Peyer's patch (tissue), 4 donors: ENCODE measurements at regions not wholly inside any gene's neighbourhood (a gene's known extent, or its start where the extent isn't known, plus 50 kb on each side); places are given as distances from the start of the nearest gene placed in this dataset.

Source experiments
- CTCF ChIP-seq, 6 experiments: fragments of 450-650 bp in 4 of 6; fragments of 200-600 bp in 2 of 6; sonication (generic) in 1 of 6; IDR thresholded peaks; one replicate each; pipeline ENCODE4 v1.5.1; 2017 to 2019; ENCODE audit warnings: antibody characterized with exemption in 6 of 6, mild to moderate bottlenecking in 3 of 6, moderate library complexity in 1 of 6
- POLR2A ChIP-seq, 2 donors: fragments of 450-650 bp; IDR thresholded peaks; one replicate each; pipeline ENCODE4 v1.5.1; 2017; ENCODE audit warnings: antibody characterized with exemption in 2 of 2, mild to moderate bottlenecking in 2 of 2, moderate library complexity in 2 of 2

GRCh38 chr17:63196772-63197335 lies 230.8 kb downstream of the TANC2 start:
- TF ChIP-seq POLR2A (IDR thresholded peaks at IDR 0.05) (no peak), CTCF (IDR thresholded peaks at IDR 0.05) (no peak)
